ENCODE measurements at regions not wholly inside any gene's neighbourhood (a gene's known extent, or its start where the extent isn't known, plus 50 kb on each side); places are given as distances from the start of the nearest gene placed in this dataset.

DNA sequence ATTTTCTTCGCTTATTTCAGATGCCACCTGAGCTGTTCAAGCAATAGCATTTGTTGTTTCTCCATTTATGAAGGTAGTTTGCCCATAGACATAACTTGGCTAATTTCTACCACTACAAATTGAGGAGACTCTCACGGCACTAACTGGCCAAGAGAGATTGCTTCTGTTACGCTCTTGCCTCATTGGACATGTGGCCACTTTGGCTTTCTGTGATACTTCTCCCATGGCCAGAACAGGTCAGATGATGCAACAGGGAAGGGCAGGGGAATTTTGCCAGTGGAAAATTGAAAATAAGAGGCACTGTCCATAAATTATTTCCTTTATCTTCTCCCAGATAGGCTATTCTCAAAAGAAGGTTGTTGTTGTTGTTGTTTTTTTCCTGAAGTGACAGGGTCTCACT, 1633.3 kb upstream of the LRRTM3 start:
- in situ Hi-C loops (cut with MboI; ENCODE audit: low sequenced_read_pairs), result no loop called here

DNA sequence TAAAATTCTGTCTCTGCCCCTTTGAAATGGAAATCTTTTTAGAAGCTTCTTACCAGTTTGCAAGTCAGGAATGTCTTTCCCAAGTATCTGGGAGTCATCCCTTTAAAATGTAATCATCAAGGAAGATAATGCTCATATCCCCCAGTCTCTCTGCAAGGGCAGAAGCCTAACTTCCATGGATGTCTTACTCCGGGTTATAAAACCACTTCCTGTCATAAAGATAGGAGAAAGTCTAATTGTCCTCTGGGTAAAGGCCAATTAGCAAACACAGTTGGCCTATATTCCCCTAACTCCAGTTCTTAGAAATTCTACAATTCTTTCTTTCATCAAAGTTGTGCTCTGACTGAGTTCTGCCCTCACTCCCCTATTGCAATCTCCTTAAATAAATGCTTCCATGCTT, 1631.5 kb upstream of the LRRTM3 start:
- in situ Hi-C loops (cut with MboI; ENCODE audit: low sequenced_read_pairs), result no loop called here

DNA sequence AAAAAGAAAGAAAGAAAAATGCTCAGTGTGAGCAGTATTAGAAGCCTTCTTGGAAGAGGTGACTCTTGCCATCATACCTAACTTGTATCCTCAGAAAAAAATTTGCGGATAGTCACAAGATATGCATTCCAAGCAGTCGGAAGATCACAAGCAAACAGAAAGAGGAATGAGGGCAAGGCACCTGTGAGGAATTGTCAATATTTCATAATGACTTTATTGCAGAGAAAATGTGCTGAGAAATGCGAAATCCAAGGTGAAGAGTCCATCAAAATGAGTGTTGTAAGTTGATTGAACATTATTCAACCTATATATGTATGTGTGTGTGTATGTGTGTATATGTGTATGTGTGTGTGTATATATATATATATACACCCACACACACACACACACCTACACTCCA, 1624.7 kb upstream of the LRRTM3 start:
- in situ Hi-C loops (cut with MboI; ENCODE audit: low sequenced_read_pairs), result no loop called here

DNA sequence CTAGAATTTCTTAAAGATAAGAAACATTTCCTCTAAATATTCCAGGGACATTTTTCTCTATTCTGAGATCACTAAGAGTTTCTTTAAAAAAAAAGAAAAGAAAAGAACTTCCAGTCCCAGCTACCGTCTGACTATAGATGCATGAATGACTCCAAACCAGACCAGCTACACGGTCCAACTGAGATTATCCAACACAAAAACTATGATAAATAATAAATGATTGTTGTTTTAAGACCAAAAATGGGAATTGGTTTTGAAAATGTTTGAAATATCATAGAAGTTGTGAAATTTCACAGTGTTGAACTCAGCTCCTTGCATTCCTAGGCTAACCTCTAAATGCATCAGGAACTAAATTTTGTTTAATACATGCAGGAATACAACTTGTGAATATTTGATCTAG, 1619.6 kb upstream of the LRRTM3 start:
- in situ Hi-C loops (cut with MboI; ENCODE audit: low sequenced_read_pairs), result no loop called here

DNA sequence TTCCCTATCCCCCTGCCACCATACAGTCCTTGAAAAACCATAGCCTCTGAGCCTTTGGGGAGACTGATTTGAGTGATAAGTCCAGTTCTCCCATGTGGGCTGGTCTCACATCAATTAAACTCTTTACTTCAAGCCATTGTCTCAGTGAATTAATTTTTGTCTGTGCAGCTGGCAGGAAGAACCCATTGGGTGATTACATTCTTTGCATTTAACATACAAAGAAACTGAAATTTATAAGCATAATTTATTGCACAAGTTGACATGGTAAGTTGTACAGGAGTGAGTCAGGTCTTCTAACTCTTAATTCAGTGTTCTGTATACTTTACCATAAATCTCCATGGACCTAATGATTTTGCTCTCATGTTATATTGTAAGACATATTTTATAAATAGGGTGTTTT, 1613.0 kb upstream of the LRRTM3 start:
- in situ Hi-C loops (cut with MboI; ENCODE audit: low sequenced_read_pairs), result no loop called here

DNA sequence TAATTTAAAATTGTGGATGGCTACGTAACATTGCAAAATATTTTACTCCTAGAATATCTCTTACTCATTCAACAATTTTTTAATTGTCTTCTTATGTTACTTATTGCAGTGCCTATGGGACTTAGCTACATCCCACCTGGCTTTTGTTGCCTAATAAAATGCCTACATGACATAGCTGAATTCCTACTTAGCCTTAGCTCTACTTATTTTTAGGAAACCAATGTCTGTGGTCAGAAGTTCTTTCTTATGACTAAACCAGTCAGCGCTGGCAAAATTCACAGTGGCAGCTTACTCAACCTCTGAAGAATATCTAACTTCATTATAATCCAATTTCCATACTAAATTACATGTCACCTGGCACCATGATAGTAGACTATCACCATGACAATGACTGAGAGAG, 1612.4 kb upstream of the LRRTM3 start:
- in situ Hi-C loops (cut with MboI; ENCODE audit: low sequenced_read_pairs), result no loop called here

DNA sequence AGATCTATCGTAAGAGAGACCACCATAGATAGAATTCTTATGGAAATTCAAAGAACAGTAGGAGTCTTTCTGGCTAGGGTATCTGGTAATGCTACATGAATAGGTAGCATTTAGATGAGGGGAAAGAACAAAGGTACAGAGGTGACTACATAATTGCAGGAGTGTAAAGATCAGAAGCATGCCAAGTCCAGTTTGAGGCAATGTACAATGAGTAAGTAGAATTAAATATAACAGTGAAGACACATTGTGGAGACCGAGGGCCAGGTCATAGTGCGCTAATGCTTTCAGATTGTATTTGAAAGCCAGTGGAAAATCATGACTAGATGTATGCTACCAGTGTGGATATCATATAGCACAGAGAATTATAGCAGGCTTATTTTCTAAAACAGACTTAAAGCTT, 1611.6 kb upstream of the LRRTM3 start:
- in situ Hi-C loops (cut with MboI; ENCODE audit: low sequenced_read_pairs), result no loop called here

DNA sequence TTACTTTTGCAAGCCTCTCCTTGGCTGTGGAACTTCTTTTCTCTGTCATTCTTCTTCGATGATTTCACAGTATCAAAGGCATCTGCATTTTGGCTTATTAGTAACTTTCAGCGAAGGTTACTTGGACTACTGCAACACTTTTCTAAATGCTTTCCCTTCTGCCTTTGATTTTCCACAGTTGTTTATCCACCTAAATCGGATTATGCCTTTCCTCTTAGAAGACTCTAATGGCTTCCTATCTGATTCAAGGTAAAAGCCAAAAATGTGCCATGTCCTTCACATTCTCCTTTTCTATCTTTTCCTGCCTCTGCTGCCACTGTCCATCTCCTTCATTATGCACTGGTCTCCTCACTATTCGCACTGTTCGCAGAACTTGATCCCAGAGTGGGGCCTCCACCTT, 1606.3 kb upstream of the LRRTM3 start:
- in situ Hi-C loops (cut with MboI; ENCODE audit: low sequenced_read_pairs), result no loop called here

DNA sequence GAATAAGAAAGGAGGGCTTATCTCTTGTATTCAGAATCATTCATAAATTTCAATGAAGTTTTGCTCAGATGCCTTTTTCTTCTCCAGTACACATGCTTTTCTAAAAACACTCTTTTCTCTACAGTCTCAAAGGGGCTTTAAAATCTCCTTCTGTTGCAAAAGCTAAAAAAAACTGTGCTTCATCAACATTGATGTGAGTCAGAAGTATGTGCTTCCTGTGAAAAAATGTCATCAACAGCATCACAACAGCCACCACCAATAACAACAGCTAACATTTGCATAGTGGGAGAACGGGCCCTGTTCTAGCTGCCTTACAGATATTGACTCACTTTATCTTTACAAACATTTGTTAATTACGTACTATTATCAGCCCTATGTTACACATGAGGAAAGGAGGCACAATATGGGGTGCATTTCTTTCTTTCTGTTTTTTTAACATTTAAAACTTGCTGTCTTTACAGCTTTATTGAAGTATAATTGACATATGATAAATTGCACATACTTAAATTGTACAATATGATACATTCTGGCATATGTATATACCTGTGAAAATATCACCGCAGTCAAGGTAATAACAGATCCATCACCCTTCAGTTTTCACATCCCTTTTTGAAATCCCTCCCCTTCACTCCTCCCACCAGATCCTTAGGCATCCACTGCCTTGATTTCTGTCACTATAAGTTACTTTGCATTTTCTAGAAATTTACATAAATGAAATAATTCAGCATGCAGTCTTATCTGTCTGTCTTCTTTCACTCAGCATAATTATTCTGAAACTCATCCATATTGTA, 1605.4 kb upstream of the LRRTM3 start:
- in situ Hi-C loops (cut with MboI; ENCODE audit: low sequenced_read_pairs), result no loop called here

DNA sequence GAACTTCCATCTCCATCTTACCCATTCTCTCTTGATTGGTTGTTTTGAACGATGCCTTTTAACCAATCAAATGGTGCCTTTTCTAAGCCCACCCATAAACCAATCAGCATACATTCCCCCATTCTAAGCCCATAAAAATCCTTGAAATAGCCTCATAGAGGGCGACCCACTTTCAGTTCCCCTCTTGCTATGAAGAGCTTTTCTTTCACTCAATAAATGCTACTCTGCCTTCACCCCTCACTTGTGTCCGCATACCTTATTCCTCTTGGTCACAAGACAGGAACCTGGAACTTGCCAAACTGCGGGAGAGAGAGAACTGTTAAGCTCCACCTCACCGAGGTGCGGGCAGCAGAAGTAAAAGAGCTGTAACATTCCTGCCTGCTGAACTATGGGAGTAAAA, 1602.0 kb upstream of the LRRTM3 start:
- in situ Hi-C loops (cut with MboI; ENCODE audit: low sequenced_read_pairs), result no loop called here

DNA sequence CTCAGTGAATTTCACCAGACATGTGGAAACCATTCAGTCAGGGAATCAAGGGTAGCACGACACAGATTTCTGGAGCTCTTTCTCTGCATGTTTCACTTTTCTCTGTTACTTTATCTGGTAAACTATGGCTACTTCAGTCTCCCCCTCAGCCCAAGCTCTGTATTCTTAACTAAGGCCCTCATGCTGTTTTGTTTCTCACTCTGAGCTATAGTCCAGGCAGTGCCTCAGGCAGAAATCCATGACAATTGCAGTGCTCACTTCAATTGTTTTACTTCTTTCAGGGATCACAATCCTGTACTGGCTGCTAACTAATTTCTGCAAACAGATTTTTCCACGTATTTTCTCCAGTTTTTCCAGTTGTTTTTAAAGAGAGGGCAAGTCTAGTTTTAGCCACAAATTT, 1599.9 kb upstream of the LRRTM3 start:
- in situ Hi-C loops (cut with MboI; ENCODE audit: low sequenced_read_pairs), result no loop called here

DNA sequence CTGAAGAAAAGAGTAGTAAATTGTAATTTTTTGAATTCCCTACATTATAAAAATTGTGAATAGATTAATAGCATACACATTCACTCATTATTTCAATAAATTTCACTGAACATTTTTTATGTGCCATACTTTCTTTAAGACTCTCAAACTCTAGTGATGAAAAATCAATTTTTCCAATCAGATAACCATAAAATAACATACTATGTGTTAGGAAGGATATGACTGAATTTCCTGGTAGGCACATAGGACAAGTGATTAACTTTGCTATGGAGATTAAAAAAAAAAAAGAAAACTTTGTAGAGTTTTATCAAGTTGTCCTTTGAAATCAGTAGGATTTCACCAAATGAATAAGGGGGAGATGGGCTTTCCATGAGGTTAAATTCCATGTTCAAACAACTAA, 1597.3 kb upstream of the LRRTM3 start:
- in situ Hi-C loops (cut with MboI; ENCODE audit: low sequenced_read_pairs), result no loop called here

DNA sequence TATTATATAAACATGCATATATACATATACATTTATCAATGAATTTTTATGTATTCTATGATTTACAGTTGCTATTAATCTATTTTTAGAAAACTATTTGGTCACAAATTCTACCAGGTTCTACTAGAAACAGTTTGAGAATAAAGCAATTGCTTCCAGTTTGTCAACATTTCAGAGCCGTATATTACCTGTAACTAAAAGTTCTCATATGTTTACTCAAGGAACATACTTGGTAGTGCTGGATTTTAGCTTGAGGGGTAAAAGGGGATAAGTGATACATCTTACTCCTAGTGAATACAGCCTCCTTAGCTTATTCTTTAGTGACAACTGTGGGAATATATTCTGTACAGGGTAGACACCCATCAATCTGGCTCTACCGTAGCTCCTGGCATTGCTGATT, 1590.5 kb upstream of the LRRTM3 start:
- in situ Hi-C loops (cut with MboI; ENCODE audit: low sequenced_read_pairs), result no loop called here

DNA sequence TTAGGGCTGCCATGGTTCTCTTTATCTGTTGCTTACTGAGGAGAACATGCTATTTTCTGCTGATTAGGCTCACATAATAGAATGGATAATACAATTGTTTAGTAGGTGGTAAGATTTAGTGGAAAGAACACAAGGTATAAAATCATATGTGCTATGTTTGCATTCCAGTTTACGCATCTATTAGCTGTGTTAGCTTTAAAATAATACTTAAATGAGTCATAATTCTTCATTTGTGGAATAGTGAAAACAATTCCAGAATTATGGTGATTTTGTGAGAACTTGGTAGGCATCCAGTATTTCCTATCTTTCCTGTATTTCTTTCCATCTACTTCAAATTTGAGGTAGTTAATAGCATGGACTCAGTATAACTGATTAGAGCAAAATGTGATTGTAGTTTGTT, 1585.5 kb upstream of the LRRTM3 start:
- in situ Hi-C loops (cut with MboI; ENCODE audit: low sequenced_read_pairs), result no loop called here

DNA sequence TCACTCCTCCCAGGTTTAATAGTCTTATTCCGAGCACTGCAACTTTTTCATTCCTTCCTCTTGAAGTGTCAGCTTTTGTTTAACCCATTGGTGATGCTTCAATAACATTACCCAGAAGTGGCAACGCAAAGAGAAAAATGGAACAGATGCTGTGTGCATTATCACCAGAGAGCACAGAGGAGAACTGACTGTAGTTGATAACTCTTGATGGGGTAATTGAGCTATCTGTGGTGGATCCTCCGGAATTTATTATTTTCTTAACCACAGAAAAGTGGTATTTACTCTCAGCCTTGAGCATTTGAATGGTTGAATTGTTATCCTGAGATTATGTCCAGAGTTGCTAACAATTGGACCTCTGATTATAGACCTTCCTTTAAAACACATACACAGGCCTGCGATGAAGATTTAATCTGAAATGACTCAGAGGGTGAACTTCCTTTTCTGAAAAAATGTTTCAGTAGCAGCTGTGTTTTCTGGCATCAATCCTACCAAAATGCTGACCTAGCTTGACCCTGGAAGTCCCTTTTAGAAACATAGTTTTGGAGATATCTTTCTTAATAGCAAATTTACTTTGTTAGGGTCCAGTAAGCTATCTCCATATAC, 1584.4 kb upstream of the LRRTM3 start:
- in situ Hi-C loops (cut with MboI; ENCODE audit: low sequenced_read_pairs), result no loop called here

DNA sequence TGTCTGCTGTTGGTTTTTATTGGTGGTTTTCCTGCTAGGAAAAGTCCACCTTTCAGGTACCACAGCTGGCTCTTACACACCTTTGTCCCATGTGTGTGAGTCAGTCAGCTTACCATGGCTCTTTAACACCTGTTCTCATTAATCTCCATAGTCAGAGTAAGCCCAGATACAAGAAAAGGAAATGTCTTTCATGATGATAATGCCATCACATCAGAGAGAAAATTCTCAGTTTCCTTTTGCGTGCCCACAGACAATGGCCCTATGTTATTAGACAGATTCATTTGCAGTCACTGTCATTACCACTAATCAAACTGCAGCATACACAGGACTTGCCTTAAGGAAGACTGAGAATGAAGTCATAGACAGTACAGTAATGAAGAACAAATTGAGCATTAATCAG, 1583.6 kb upstream of the LRRTM3 start:
- in situ Hi-C loops (cut with MboI; ENCODE audit: low sequenced_read_pairs), result no loop called here

DNA sequence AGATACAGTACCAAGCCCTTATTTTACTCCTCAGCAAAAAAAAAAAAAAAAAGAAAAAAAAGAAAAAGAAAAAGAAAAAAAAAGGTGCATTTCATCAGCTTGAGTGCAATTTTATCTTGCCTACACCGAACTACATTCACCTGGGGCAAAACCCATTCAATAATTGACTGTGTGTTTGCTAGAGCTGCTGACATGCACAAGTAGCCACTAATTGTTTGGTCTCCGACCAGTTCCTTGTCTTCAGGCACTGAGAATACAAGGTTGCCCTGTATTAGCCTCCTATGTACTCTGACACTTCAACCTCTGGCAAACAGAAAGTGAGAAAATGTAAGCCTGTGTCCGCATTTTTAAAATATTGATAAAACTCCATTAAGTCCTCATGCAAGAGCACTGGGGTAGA, 1579.4 kb upstream of the LRRTM3 start:
- in situ Hi-C loops (cut with MboI; ENCODE audit: low sequenced_read_pairs), result no loop called here

DNA sequence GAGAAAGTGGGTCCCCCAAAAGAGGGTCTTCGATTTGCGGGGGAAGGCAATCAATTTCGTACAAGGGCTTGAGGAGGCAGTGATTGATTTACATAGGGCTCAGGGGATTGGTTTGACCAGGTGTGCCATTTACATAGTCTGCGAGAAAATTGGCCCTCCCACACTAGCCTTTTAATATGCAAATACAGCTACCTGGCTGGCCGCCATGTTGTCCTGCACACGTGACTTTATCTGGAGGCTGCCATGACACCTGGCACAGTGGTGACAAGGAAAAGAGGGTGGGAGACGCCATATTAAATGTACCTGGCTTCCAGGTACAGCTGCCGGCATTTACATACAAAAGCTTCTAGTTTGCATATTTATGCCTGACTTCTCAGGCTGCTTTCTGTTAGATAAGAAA, 1577.2 kb upstream of the LRRTM3 start:
- in situ Hi-C loops (cut with MboI; ENCODE audit: low sequenced_read_pairs), result no loop called here

DNA sequence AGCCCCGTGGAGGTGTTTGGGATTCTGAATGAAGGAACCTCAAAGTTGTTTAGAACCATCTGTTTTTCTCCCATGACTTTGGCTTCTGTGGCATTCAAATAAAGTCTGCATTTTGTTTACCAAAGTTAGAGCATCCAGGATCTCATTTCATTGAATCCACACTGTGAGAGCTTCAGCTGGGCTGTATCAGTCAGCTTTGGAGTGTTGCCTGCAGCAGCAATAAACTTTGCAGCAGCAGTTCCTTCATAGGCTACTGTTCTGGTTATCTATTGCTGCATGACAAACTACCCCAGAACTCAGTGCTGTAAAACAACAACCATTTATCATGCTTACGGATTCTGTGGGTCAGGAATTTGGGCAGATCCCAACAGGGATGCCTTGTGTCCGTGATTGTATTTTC, 1575.2 kb upstream of the LRRTM3 start:
- in situ Hi-C loops (cut with MboI; ENCODE audit: low sequenced_read_pairs), result no loop called here

DNA sequence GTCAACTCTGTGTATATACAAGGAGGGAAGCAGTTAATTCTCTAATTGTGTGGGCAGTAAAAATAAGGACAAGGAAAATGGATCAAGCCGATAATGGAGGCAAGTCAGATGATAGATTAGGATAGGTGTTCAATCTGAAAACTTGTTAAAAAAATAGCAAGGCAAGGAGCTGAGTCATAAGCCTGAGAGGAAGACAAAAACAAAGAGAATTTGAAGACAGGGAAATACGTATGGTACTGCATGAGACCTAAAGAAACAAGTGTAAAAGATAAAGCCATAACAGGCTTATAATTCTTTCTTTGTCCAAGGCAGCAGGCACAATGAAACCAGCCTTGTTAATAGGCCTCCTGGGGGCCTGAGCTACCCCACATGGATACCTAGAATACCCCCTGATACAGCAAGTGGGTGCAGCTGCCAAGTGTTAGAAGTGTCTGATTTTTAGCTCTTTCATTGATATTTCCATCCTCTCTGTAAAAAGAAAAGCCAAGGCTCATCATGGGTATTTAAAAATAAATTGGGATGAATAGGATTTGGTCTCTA, 1570.6 kb upstream of the LRRTM3 start:
- in situ Hi-C loops (cut with MboI; ENCODE audit: low sequenced_read_pairs), result no loop called here

DNA sequence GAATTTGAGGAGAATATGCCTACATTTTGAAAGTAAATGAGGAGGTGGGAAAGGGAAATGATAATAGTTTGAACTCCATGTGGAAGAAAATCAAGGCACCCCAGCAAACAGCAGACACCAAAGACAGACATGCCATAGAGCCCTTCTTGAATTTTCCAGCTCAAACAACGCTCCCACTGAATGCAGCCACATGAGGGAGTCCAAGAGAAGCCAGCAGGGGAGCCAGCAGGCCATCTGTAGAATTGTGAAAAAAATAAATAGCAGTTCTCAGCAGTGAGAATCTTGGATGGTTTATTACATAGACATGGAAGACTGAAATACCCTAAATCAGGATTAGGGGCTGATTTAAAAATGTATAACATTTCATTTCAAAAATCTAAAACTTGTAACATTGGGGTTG, 1567.3 kb upstream of the LRRTM3 start:
- in situ Hi-C loops (cut with MboI; ENCODE audit: low sequenced_read_pairs), result no loop called here

DNA sequence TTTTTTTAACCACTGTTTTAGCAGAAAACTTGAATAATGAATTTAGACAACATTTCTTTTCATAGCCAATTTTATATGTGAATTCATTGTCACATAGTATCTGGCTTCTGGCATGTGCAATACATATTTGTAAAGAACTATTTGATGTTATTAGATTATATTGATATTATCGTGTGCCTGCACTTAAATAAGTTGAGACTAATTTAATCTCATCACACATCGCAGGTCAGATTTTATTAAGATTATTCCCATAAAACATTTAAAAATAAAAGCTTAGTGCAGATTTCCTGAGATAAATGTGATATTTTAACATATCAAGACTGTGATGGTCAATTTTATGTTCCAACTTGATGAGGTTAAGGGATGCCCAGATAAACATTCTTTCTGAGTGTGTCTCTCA, 1565.3 kb upstream of the LRRTM3 start:
- in situ Hi-C loops (cut with MboI; ENCODE audit: low sequenced_read_pairs), result no loop called here

DNA sequence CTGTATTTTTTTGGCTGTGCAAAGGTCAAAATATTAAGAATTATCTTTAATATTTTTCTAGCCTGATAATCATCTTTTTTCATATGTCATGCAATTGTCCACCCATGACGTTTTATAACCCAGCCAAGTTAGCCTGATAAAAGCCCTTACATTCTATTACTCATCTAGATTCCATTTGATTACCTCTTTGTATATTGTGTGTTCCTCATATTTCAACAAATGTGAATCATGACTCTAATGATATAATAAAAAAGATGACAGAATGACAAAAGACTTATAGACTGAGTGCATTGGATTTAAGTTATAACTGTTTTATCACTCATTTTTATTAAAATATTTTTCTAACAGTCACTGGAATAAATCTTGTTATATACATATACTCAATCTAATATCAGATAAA, 1560.0 kb upstream of the LRRTM3 start:
- in situ Hi-C loops (cut with MboI; ENCODE audit: low sequenced_read_pairs), result no loop called here

Data from HL-60/S4 (cell line).